ENCODE measurements at regions not wholly inside any gene's neighbourhood (a gene's known extent, or its start where the extent isn't known, plus 50 kb on each side); places are given as distances from the start of the nearest gene placed in this dataset.

GRCh38 chr10:33828592-33828991 lies 494.1 kb upstream of the NRP1 start:
- Histone ChIP-seq H3K36me3 (no peaks in the 10 kb centered on the region), H3K27me3 (no peaks in the 10 kb centered on the region), H3K27ac (no peak overlapping the region), H3K9me3 (no peaks in the 10 kb centered on the region), H3K4me3 (no peak overlapping the region), H3K4me1 (no peaks in the 10 kb centered on the region)
- no peak for TF ChIP-seq EP300 (IDR thresholded peaks at IDR 0.05)
- no peak for TF ChIP-seq POLR2A (IDR thresholded peaks at IDR 0.05)
- no peak for TF ChIP-seq CTCF (IDR thresholded peaks at IDR 0.05)
- TF ChIP-seq POLR2AphosphoS5 (IDR thresholded peaks at IDR 0.05) = no peak
- DNase-seq = no peak
- WGBS, 2 donors = 87 to 90% methylated on average over 4 of the region's 4 CpGs
- intact Hi-C loops (cut with DNase I) = no loop called here

- no peak overlapping the region for H3K4me3 ChIP-seq
- H3K36me3 ChIP-seq = no peaks in the 10 kb centered on the region
- WGBS, 2 donors = 95 to 98% methylated on average over 1 of the region's 1 CpG
- intact Hi-C loops (cut with DNase I) = no loop called here
- no peaks in the 10 kb centered on the region for H3K4me1 ChIP-seq
- no peaks in the 10 kb centered on the region for H3K27me3 ChIP-seq
- DNase-seq = no peak
- H3K9me3 ChIP-seq = no peaks in the 10 kb centered on the region
- TF ChIP-seq POLR2A (IDR thresholded peaks at IDR 0.05) (no peak), EP300 (IDR thresholded peaks at IDR 0.05) (no peak), CTCF (IDR thresholded peaks at IDR 0.05) (no peak), POLR2AphosphoS5 (IDR thresholded peaks at IDR 0.05) (no peak)
- H3K27ac ChIP-seq = no peak overlapping the region
Observed at GRCh38 chr10:33826186-33826585, 491.7 kb upstream of the NRP1 start.

GRCh38 chr10:33822774-33823173 lies 488.3 kb upstream of the NRP1 start:
- no peaks in the 10 kb centered on the region for H3K36me3 ChIP-seq
- no peak for DNase-seq
- H3K9me3 ChIP-seq = no peaks in the 10 kb centered on the region
- no peak overlapping the region for H3K27ac ChIP-seq
- intact Hi-C loops (cut with DNase I) = no loop called here
- H3K4me1 ChIP-seq = no peaks in the 10 kb centered on the region
- WGBS, 2 donors = 90 to 92% methylated on average over 3 of the region's 3 CpGs
- H3K4me3 ChIP-seq = no peak overlapping the region
- no peaks in the 10 kb centered on the region for H3K27me3 ChIP-seq
- TF ChIP-seq CTCF (IDR thresholded peaks at IDR 0.05) (no peak), POLR2AphosphoS5 (IDR thresholded peaks at IDR 0.05) (no peak), EP300 (IDR thresholded peaks at IDR 0.05) (no peak), POLR2A (IDR thresholded peaks at IDR 0.05) (no peak)

DNA sequence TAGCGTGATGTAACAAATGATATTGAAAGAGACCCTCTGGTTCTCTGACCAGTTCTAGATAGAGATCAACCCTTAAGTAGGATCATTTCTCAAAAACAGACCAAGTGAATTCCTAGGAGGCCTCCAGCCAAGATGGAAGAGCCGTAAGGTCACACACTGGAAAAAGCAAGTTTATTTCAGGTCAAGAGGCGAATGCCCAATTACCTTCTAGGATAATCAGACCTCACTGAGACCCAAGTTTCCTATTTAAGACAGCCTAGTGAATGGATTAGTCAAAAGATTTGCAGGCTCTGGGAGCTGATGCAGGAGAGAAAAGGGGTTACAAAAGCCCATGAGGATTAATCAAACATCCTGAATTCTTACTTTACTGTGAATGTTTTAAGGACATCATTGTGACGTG lies 486.1 kb upstream of the NRP1 start:
- 70 to 91% methylated on average over 4 of the region's 4 CpGs for WGBS, 2 donors
- no peaks in the 10 kb centered on the region for H3K36me3 ChIP-seq
- H3K27me3 ChIP-seq = no peaks in the 10 kb centered on the region
- H3K4me3 ChIP-seq = no peak overlapping the region
- no peaks in the 10 kb centered on the region for H3K9me3 ChIP-seq
- no peaks in the 10 kb centered on the region for H3K4me1 ChIP-seq
- DNase-seq = no peak
- H3K27ac ChIP-seq = no peak overlapping the region
- TF ChIP-seq EP300 (IDR thresholded peaks at IDR 0.05) (no peak), CTCF (IDR thresholded peaks at IDR 0.05) (no peak), POLR2AphosphoS5 (IDR thresholded peaks at IDR 0.05) (no peak), POLR2A (IDR thresholded peaks at IDR 0.05) (no peak)
- intact Hi-C loops (cut with DNase I) = no loop called here

DNA sequence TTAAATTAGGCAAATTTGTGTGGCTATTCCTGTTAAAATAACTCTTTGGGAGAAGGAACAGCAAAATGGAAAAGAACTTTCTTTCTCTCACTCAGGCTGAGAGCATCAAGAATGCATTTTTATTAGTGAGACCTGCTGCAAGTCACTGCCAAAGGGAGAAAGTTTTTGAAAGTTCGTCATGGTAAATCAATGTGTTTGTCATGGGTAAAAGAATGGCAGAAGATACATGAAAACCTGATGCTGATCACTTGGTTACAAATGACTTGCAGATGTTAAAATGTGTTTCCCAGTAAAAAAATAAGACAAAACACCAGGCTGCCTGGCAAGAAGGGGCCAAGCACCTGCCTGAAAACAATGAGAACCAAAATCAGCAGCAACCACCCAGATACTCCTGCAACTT lies 484.7 kb upstream of the NRP1 start:
- no peaks in the 10 kb centered on the region for H3K4me1 ChIP-seq
- H3K27me3 ChIP-seq = no peaks in the 10 kb centered on the region
- no peak for DNase-seq
- H3K9me3 ChIP-seq = no peaks in the 10 kb centered on the region
- no peak overlapping the region for H3K4me3 ChIP-seq
- no peak overlapping the region for H3K27ac ChIP-seq
- WGBS, 2 donors = 84 to 87% methylated on average over 1 of the region's 1 CpG
- H3K36me3 ChIP-seq = no peaks in the 10 kb centered on the region
- intact Hi-C loops (cut with DNase I) = no loop called here
- TF ChIP-seq CTCF (IDR thresholded peaks at IDR 0.05) (no peak), POLR2A (IDR thresholded peaks at IDR 0.05) (no peak), EP300 (IDR thresholded peaks at IDR 0.05) (no peak), POLR2AphosphoS5 (IDR thresholded peaks at IDR 0.05) (no peak)

Data from sigmoid colon (tissue), 6 donors.